Astrocyte (in vitro differentiated cells and primary cell): ENCODE measurements at regions not wholly inside any gene's neighbourhood (a gene's known extent, or its start where the extent isn't known, plus 50 kb on each side); places are given as distances from the start of the nearest gene placed in this dataset.

Source experiments
- DNase-seq: peaks from one replicate; pipeline ENCODE4 v3.0.0-alpha.2; 2010; ENCODE audit warnings: low read depth
- FAIRE-seq: peaks from 2 replicates; lab custom pipeline; 2011; peaks lifted over from hg19 to GRCh38; lab: Jason Lieb, UNC
- H2AFZ ChIP-seq: 2 replicates; pipeline ENCODE4 v1.6.0; 2012; ENCODE audit warnings: low read depth, low read length, inconsistent platforms
- H3K27ac ChIP-seq: 2 replicates; pipeline ENCODE4 v1.5.1; 2011; ENCODE audit warnings: low read depth, low read length, inconsistent platforms
- H3K27me3 ChIP-seq: 2 replicates; pipeline ENCODE4 v1.6.0; 2011; ENCODE audit warnings: low read length, inconsistent platforms; ENCODE audit not compliant: insufficient read depth
- H3K36me3 ChIP-seq: 2 replicates; pipeline ENCODE4 v1.5.1; 2011; ENCODE audit warnings: low read length, inconsistent platforms; ENCODE audit not compliant: insufficient read depth
- H3K4me1 ChIP-seq: 2 replicates; pipeline ENCODE4 v1.5.1; 2011; ENCODE audit warnings: low read length, inconsistent platforms; ENCODE audit not compliant: insufficient read depth
- H3K4me2 ChIP-seq: 2 replicates; pipeline ENCODE4 v1.6.0; 2012; ENCODE audit warnings: low read length, inconsistent platforms
- H3K4me3 ChIP-seq: 2 replicates; pipeline ENCODE4 v1.5.1; 2011; ENCODE audit warnings: low read depth, mild to moderate bottlenecking, low read length, inconsistent platforms; ENCODE audit not compliant: insufficient read depth
- H3K79me2 ChIP-seq: 2 replicates; pipeline ENCODE4 v1.6.0; 2012; ENCODE audit warnings: mild to moderate bottlenecking, low read length, inconsistent platforms; ENCODE audit not compliant: insufficient read depth
- H3K9ac ChIP-seq: 2 replicates; pipeline ENCODE4 v1.6.0; 2012; ENCODE audit warnings: mild to moderate bottlenecking, low read length, inconsistent platforms
- H3K9me3 ChIP-seq: 2 replicates; pipeline ENCODE4 v1.5.1; 2012; ENCODE audit warnings: low read depth, mild to moderate bottlenecking, low read length, inconsistent platforms; ENCODE audit not compliant: insufficient read depth
- H4K20me1 ChIP-seq: 2 replicates; pipeline ENCODE4 v1.6.0; 2012; ENCODE audit warnings: low read length, inconsistent platforms; ENCODE audit not compliant: insufficient read depth
- H3K27ac Mint-ChIP-seq: one replicate; pipeline ENCODE4 v1.8.0; 2021; ENCODE audit warnings: mild to moderate bottlenecking, mixed read lengths; ENCODE audit not compliant: unreplicated experiment
- H3K27me3 Mint-ChIP-seq: one replicate; pipeline ENCODE4 v1.8.0; 2021; ENCODE audit warnings: low read depth, mixed read lengths; ENCODE audit not compliant: unreplicated experiment
- H3K36me3 Mint-ChIP-seq: one replicate; pipeline ENCODE4 v1.8.0; 2021; ENCODE audit warnings: low read depth, mixed read lengths; ENCODE audit not compliant: unreplicated experiment
- H3K4me1 Mint-ChIP-seq: one replicate; pipeline ENCODE4 v1.8.0; 2021; ENCODE audit warnings: low read depth, mixed read lengths; ENCODE audit not compliant: unreplicated experiment
- H3K4me3 Mint-ChIP-seq: one replicate; pipeline ENCODE4 v1.8.0; 2021; ENCODE audit warnings: mild to moderate bottlenecking, moderate library complexity, mixed read lengths; ENCODE audit not compliant: unreplicated experiment
- H3K9me3 Mint-ChIP-seq: one replicate; pipeline ENCODE4 v1.8.0; 2021; ENCODE audit warnings: mild to moderate bottlenecking, mixed read lengths; ENCODE audit not compliant: unreplicated experiment
- CTCF ChIP-seq: IDR thresholded peaks from 2 replicates; pipeline ENCODE4 v1.5.1; 2011; ENCODE audit warnings: low read depth, mild to moderate bottlenecking, inconsistent platforms, low read length, moderate library complexity; ENCODE audit not compliant: insufficient read depth
- EZH2 ChIP-seq: IDR thresholded peaks from 2 replicates; pipeline ENCODE4 v1.6.1; 2012; ENCODE audit warnings: mild to moderate bottlenecking, low read length, inconsistent platforms; ENCODE audit not compliant: insufficient read depth

GRCh38 chr9:117622347-117622746 lies 81.9 kb upstream of the TLR4 start:
- DNase-seq, result no peak
- no peaks in the 10 kb centered on the region for H3K27me3 Mint-ChIP-seq
- H3K27me3 ChIP-seq, result no peaks in the 10 kb centered on the region

GRCh38 chr9:117616431-117616831 lies 87.8 kb upstream of the TLR4 start:
- Histone ChIP-seq H3K79me2 (no peaks in the 10 kb centered on the region), H2AFZ (no peak overlapping the region), H3K36me3 (no peaks in the 10 kb centered on the region), H3K4me2 (no peak overlapping the region), H3K4me3 (no peak overlapping the region), H3K27ac (no peak overlapping the region), H3K4me1 (no peaks in the 10 kb centered on the region), H3K9me3 (no peaks in the 10 kb centered on the region), H3K9ac (no peak overlapping the region), H4K20me1 (no peaks in the 10 kb centered on the region), H3K27me3 (no peaks in the 10 kb centered on the region)
- TF ChIP-seq CTCF (no peak), EZH2 (no peak)
- DNase-seq, result no peak
- no peaks in the 10 kb centered on the region for H3K27me3 Mint-ChIP-seq
- no peak for FAIRE-seq
- H3K27ac Mint-ChIP-seq, result no peak overlapping the region
- no peaks in the 10 kb centered on the region for H3K36me3 Mint-ChIP-seq
- no peak overlapping the region for H3K4me3 Mint-ChIP-seq
- H3K9me3 Mint-ChIP-seq, result peaks cover 4% of the 10 kb centered on the region
- H3K4me1 Mint-ChIP-seq, result peaks cover 1% of the 10 kb centered on the region

More at GRCh38 chr9:117622347-117622746, 81.9 kb upstream of the TLR4 start:
- Histone ChIP-seq H2AFZ (no peak overlapping the region), H3K4me1 (no peaks in the 10 kb centered on the region), H3K9me3 (peaks cover 7% of the 10 kb centered on the region), H3K79me2 (no peaks in the 10 kb centered on the region), H3K4me3 (no peak overlapping the region), H3K9ac (no peak overlapping the region), H3K4me2 (no peak overlapping the region), H3K36me3 (no peaks in the 10 kb centered on the region), H4K20me1 (no peaks in the 10 kb centered on the region), H3K27ac (no peak overlapping the region)
- no peak overlapping the region for H3K27ac Mint-ChIP-seq
- no peak for FAIRE-seq
- no peaks in the 10 kb centered on the region for H3K36me3 Mint-ChIP-seq
- no peak overlapping the region for H3K4me3 Mint-ChIP-seq
- H3K9me3 Mint-ChIP-seq, result peaks cover 30% of the 10 kb centered on the region
- no peak for TF ChIP-seq CTCF
- no peak for TF ChIP-seq EZH2
- peaks cover 4% of the 10 kb centered on the region for H3K4me1 Mint-ChIP-seq

- Histone ChIP-seq H3K36me3 (no peaks in the 10 kb centered on the region), H3K9me3 (no peaks in the 10 kb centered on the region), H3K4me1 (no peaks in the 10 kb centered on the region), H3K4me3 (no peak overlapping the region), H4K20me1 (no peaks in the 10 kb centered on the region), H3K27ac (no peak overlapping the region), H2AFZ (no peak overlapping the region), H3K79me2 (no peaks in the 10 kb centered on the region), H3K27me3 (no peaks in the 10 kb centered on the region), H3K9ac (no peak overlapping the region), H3K4me2 (no peak overlapping the region)
- no peak for FAIRE-seq
- TF ChIP-seq CTCF (no peak), EZH2 (no peak)
- no peaks in the 10 kb centered on the region for H3K36me3 Mint-ChIP-seq
- no peak for DNase-seq
- H3K4me1 Mint-ChIP-seq, result no peaks in the 10 kb centered on the region
- H3K4me3 Mint-ChIP-seq, result no peak overlapping the region
- H3K9me3 Mint-ChIP-seq, result peaks cover 2% of the 10 kb centered on the region
- peaks cover 4% of the 10 kb centered on the region for H3K27me3 Mint-ChIP-seq
- no peak overlapping the region for H3K27ac Mint-ChIP-seq
Measured at GRCh38 chr9:117612317-117612716, 91.9 kb upstream of the TLR4 start.
